ENCODE measurements at regions not wholly inside any gene's neighbourhood (a gene's known extent, or its start where the extent isn't known, plus 50 kb on each side); places are given as distances from the start of the nearest gene placed in this dataset.

DNA sequence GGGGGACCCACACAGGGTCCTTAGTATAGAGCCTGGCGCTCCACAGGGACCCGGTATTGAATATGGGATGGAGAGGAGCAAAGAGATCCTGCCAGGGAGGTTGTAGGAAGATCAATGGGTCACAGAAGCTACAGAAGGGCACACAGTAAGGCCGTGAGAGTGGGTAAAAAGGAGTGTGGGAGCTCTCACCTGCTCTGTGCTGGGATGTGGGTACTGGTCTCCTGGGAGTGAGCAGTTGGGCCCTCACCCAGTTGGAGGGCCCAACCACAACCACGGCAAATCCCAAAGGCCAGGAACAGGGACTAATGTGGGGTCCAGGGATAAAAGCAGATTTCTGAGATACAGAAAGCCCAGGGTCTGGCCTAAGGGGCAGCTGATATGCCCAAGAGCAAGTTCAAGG is 59.9 kb upstream of the SMOX start:
- TF ChIP-seq POLR2A (IDR thresholded peaks at IDR 0.05; ENCODE audit: low read depth, low read length) (no peak), TAF1 (IDR thresholded peaks at IDR 0.05; ENCODE audit: borderline replicate concordance, low read depth, low read length) (no peak)

Data from GM12892 (cell line).